Panc1 (cell line): ENCODE measurements at regions not wholly inside any gene's neighbourhood (a gene's known extent, or its start where the extent isn't known, plus 50 kb on each side); places are given as distances from the start of the nearest gene placed in this dataset.

ENCODE experiments used
- ATAC-seq: fragments of 200-7000 bp; cut with Tn5 transposase; 2 replicates; pipeline ENCODE4 v1.9.1; 2020; ENCODE audit warnings: mild to moderate bottlenecking, moderate library complexity
- BruUV-seq: library from RNA; stranded (reverse); fragments of 400-500 nt; replicated peaks from 2 replicates; lab custom pipeline; 2021; lab: Mats Ljungman, UMichigan
- CTCF ChIA-PET: fragments of 300-600 bp; sonication (Branson Sonifier 250); formaldehyde crosslinking; loops from one replicate; lab custom pipeline; 2022; ENCODE audit warnings: antibody characterized with exemption; lab: Charles Lee
- POLR2A ChIA-PET: fragments of 300-600 bp; sonication (Branson Sonifier 250); formaldehyde crosslinking; loops from one replicate; lab custom pipeline; 2022; ENCODE audit warnings: antibody characterized with exemption; lab: Charles Lee
- DNase-seq: peaks from one replicate; pipeline ENCODE4 v3.0.0-alpha.2; 2010; ENCODE audit warnings: low read depth, low spot score
- H3K27ac ChIP-seq: 2 replicates; pipeline ENCODE4 v1.5.1; 2011; ENCODE audit warnings: mild to moderate bottlenecking, low read length, inconsistent platforms
- H3K27me3 ChIP-seq: fragments of 200-500 bp; sonication (Bioruptor generic); 2 replicates; pipeline ENCODE4 v1.6.0; 2014; ENCODE audit warnings: low read length, inconsistent platforms; ENCODE audit not compliant: control insufficient read depth, insufficient read depth
- H3K36me3 ChIP-seq: fragments of 200-500 bp; sonication (Bioruptor generic); 2 replicates; pipeline ENCODE4 v1.5.1; 2014; ENCODE audit warnings: inconsistent platforms, mild to moderate bottlenecking, low read length, moderate library complexity; ENCODE audit not compliant: control insufficient read depth, insufficient read depth
- H3K4me1 ChIP-seq: 2 replicates; pipeline ENCODE4 v1.5.1; 2011; ENCODE audit warnings: inconsistent platforms, mild to moderate bottlenecking, low read length, moderate library complexity; ENCODE audit not compliant: control insufficient read depth, insufficient read depth
- H3K4me3 ChIP-seq, 2 experiments: 2 replicates each; pipeline ENCODE4 v1.5.1; 2011 to 2012; ENCODE audit warnings: low read depth in 2 of 2, low read length in 2 of 2, mild to moderate bottlenecking in 2 of 2, inconsistent platforms in 1 of 2, moderate library complexity in 1 of 2
- H3K9me3 ChIP-seq: fragments of 200-500 bp; sonication (Bioruptor generic); 2 replicates; pipeline ENCODE4 v1.5.1; 2014; ENCODE audit warnings: low read depth, mild to moderate bottlenecking, inconsistent platforms, low read length, moderate library complexity; ENCODE audit not compliant: control insufficient read depth, insufficient read depth
- POLR2AphosphoS5 ChIP-seq: IDR thresholded peaks from 2 replicates; pipeline ENCODE4 v1.6.1; 2012; ENCODE audit warnings: mild to moderate bottlenecking, low read depth, low read length, moderate library complexity
- REST ChIP-seq, 2 experiments: IDR thresholded peaks; 2 replicates each; pipeline ENCODE4 v1.6.1; 2011 to 2012; ENCODE audit warnings: low read depth in 2 of 2, control low read depth in 1 of 2, low read length in 1 of 2, mild to moderate bottlenecking in 1 of 2, moderate library complexity in 1 of 2; ENCODE audit not compliant: insufficient read depth in 1 of 2
- SIN3A ChIP-seq: IDR thresholded peaks from 2 replicates; pipeline ENCODE4 v1.6.1; 2012; ENCODE audit warnings: low read depth, mild to moderate bottlenecking, low read length, moderate library complexity, borderline replicate concordance; ENCODE audit not compliant: insufficient read depth
- TCF7L2 ChIP-seq: IDR thresholded peaks from 2 replicates; pipeline ENCODE4 v1.6.1; 2011; ENCODE audit warnings: mild to moderate bottlenecking, low read depth, low read length, inconsistent platforms
- in situ Hi-C: cut with HindIII; loops from 2 replicates; pipeline ENCODE4 v1.10.0; 2016; ENCODE audit warnings: low sequenced_read_pairs, low pct_unique_long_range_greater_than_20kb
- intact Hi-C: fragments of 100-400 bp; cut with micrococcal nuclease; formaldehyde crosslinking; loops from one replicate; pipeline ENCODE4 v1.10.0; 2022; ENCODE audit not compliant: unreplicated experiment
- TF ChIP-seq, protein P1 (sequence below): fragments of 450-650 bp; IDR thresholded peaks from 2 replicates; pipeline ENCODE4 v1.5.1; 2017; ENCODE audit warnings: mild to moderate bottlenecking

- H3K4me3 ChIP-seq, result no peak overlapping the region
- intact Hi-C loops (no loop called here), in situ Hi-C loops (no loop called here)
- BruUV-seq, result no TSS peak
- peaks cover 4% of the 10 kb centered on the region; the same call in 1 of the 2 replicates for H3K9me3 ChIP-seq
- POLR2A ChIA-PET, result no interaction called here
- no peak for ATAC-seq
- CTCF ChIA-PET, result no interaction called here
- DNase-seq, result no peak
- no peaks in the 10 kb centered on the region for H3K27me3 ChIP-seq
- no peaks in the 10 kb centered on the region for H3K4me1 ChIP-seq
- H3K27ac ChIP-seq, result no peak overlapping the region
- TF ChIP-seq TCF7L2, result no peak
- no peak for TF ChIP-seq POLR2AphosphoS5
- no peaks in the 10 kb centered on the region for H3K36me3 ChIP-seq
Measured at GRCh38 chrX:115952417-115953092, 218.0 kb upstream of the AGTR2 start.

GRCh38 chrX:115957862-115958490, 212.6 kb upstream of the AGTR2 start:
- Histone ChIP-seq H3K9me3 (peaks cover 9% of the 10 kb centered on the region; the same call in 1 of the 2 replicates), H3K27me3 (no peaks in the 10 kb centered on the region), H3K4me1 (no peaks in the 10 kb centered on the region), H3K36me3 (no peaks in the 10 kb centered on the region), H3K27ac (no peak overlapping the region), H3K4me3 (no peak overlapping the region)
- no TSS peak for BruUV-seq
- intact Hi-C loops, result no loop called here
- no peak for DNase-seq
- in situ Hi-C loops, result no loop called here
- ChIA-PET POLR2A (interaction anchor here (0.5 kb wide), 1 partner anchor 45 kb away, joined by 12 read pairs; no protein-coding TSS in a partner anchor), CTCF (no interaction called here)
- no peak for ATAC-seq
- TF ChIP-seq, protein P1, sequence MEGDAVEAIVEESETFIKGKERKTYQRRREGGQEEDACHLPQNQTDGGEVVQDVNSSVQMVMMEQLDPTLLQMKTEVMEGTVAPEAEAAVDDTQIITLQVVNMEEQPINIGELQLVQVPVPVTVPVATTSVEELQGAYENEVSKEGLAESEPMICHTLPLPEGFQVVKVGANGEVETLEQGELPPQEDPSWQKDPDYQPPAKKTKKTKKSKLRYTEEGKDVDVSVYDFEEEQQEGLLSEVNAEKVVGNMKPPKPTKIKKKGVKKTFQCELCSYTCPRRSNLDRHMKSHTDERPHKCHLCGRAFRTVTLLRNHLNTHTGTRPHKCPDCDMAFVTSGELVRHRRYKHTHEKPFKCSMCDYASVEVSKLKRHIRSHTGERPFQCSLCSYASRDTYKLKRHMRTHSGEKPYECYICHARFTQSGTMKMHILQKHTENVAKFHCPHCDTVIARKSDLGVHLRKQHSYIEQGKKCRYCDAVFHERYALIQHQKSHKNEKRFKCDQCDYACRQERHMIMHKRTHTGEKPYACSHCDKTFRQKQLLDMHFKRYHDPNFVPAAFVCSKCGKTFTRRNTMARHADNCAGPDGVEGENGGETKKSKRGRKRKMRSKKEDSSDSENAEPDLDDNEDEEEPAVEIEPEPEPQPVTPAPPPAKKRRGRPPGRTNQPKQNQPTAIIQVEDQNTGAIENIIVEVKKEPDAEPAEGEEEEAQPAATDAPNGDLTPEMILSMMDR, result no peak
- TF ChIP-seq REST (IDR thresholded peaks at IDR 0.05; ENCODE audit: insufficient read depth in 1 of 2, low read depth in 2 of 2, low read length in 1 of 2) (no peak), POLR2AphosphoS5 (no peak), SIN3A (no peak), TCF7L2 (no peak)
